CD4-positive, alpha-beta T cell treated with Interleukin-2 at 100 ng/mL for 4 hours (primary cell): ENCODE measurements at regions not wholly inside any gene's neighbourhood (a gene's known extent, or its start where the extent isn't known, plus 50 kb on each side); places are given as distances from the start of the nearest gene placed in this dataset.
"Not testable (repeated sequence)": the region's sequence is repeated elsewhere in the genome, so short reads cannot be mapped to it uniquely, and the experiment has no call there.

Source experiments
- DNase-seq: peaks from one replicate; pipeline ENCODE4 v3.0.0-alpha.2; 2020; ENCODE audit warnings: low spot score

DNA sequence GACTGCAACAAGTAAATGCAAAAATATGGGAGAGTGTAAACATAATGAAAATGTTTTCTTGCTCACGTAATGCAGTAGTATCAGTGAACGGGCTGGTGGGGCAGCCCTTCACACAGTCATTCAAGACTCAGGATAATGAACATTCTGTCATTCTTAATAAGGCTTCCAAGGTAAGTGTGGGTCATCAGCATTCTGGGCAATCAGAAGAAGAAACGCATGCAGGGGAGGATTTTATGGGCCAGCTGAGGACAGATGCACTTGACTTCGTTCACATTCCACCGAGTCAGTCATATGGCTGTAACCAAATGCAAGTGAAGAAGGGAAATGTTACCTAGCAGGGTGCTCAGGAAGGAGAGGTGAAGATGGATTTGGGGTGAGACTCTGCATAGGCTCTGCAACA is 68.0 kb upstream of the MAP9 start:
- DNase-seq, result no peak

DNA sequence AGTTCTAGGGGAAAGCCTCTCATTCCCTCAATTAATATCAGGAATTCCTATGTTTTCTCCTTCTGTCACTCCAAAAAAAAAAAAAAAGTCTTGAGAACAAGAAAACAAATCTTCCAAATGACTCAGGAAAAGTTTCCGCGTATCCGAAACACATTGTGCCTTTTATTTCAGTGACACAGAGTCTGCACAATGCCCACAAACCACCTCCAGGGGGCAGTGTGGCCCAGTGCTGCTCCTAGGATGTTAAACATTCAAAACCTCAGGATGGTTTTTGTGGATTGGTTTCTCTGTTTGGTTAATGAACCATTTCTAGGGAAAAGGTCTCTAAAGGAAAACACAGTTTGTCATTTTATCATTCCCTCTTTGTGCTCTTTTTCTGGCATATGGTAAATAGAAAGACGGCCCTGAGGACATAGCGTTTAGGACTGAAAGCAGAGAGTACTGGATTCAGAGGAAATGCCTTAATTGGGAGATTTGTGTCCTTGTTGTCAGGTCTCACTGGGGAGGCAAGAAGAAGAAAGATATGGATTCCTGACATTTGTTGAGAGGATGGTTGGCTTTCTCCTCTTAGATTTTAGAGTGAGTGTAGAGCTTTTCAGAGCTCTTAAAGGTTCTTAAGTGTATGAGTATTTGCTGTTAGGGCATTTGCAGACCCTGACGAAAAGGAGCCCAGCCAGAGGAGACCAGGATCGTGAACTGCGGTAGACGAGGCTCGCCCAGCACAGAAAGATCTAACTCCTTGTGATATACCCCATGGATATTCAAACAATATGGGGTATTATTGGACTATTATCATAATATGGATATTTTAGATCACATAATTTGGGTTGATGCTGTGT is 65.7 kb upstream of the MAP9 start:
- peak; percentile 58 for DNase-seq

DNA sequence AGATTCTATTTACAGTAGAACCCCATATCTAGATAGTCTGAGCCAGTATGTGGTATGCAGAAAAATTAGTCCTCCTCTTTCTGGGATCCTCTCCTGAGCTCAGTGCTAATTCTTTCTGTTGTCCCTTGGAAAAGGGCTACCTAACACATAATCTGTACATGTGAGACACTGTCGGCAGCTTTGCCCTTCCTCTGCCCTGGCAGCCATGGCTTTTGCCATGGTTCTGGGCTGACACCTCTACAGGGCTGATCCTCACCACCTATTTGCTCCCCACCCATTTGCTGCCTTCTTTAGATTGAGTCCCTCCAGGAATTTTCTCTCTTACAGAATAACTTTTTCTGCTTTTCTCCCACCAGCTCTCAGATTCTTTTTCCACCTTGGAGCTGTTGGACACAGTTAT is 64.7 kb upstream of the MAP9 start:
- no peak for DNase-seq

DNA sequence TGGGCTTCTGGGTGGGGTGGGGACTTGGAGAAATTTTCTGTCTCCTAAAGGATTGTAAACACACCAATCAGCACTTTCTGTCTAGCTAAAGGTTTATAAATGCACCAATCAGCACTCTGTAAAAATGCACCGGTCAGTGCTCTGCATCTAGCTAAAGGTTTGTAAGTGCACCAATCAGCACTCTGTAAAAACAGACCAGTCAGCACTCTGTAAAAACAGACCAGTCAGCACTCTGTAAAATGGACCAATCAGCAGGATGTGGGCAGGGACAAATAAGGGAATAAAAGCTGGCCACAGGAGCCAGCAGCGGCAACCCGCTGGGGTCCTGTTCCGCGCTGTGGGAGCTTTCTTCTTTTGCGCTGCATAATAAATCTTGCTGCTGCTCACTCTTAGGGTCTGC is 63.0 kb upstream of the MAP9 start:
- DNase-seq, result not testable (repeated sequence)

DNA sequence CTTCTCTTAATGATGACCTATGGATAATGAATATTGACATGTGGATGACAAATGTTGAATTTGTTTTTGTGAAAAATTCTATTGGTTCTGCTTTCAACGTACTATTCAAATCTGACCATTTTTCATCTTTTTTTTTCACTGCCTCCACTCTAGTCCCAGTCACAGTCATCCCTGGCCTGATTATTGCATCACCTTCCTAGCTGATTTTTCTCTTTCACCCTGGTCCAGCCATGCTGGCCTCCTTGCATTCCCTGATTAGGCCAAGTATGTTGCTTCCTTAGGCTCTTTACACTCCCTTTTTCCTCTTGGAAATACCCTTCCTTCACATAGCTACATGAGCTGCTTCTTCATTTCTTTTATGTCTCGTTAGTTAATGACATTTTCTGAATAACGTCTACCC is 58.1 kb upstream of the MAP9 start:
- DNase-seq, result no peak

DNA sequence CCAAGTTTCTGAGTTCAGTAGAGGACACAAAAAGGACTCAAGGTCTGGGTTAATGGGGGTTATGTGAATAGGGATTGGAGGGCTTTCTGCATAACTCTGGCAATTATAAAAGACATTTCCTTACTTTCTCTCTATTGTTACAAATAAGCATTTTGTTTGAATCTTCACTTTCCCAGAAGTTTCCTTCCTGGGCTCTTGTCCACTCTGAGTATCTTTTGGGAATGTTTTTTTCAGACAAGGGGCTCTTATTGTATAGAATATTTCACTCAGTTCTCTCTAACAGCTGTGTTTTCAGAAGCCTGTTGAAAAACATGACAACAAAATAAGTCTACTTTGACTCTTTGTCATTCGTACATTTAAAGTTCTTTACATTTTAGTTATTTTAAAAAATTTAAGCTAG is 57.6 kb upstream of the MAP9 start:
- DNase-seq, result no peak

DNA sequence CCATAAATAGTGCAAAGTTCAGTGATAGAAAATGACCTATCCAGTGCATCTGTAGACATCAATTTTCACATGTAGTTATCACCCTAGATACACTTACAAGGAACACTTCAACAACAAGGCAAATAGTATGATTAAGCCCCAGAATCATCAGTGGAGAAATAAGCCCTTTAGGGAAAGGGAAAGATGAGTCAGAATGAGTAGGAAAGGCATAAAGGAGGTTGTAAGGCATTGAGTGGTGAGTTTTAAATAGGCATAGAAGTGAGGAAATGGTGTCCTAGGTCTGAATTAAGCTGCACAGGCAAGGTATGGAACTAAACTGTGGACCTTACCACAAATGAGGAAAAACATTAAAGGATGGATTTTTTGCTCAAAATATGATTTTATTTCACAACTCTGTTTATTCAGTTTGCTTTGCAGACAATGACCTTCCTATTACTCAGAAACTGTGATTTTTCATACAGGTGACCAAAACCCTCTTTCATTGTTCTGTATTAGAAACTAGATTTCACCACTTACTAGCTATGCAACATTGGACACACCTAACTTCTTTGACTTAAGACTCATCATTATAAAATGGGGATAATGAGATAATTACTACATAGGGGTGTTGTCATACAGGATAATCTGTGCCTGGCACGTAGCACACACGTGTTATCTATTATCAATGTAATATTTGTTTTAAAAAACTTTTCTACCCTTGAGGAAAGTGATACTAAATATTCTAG is 57.0 kb upstream of the MAP9 start:
- DNase-seq, result no peak

DNA sequence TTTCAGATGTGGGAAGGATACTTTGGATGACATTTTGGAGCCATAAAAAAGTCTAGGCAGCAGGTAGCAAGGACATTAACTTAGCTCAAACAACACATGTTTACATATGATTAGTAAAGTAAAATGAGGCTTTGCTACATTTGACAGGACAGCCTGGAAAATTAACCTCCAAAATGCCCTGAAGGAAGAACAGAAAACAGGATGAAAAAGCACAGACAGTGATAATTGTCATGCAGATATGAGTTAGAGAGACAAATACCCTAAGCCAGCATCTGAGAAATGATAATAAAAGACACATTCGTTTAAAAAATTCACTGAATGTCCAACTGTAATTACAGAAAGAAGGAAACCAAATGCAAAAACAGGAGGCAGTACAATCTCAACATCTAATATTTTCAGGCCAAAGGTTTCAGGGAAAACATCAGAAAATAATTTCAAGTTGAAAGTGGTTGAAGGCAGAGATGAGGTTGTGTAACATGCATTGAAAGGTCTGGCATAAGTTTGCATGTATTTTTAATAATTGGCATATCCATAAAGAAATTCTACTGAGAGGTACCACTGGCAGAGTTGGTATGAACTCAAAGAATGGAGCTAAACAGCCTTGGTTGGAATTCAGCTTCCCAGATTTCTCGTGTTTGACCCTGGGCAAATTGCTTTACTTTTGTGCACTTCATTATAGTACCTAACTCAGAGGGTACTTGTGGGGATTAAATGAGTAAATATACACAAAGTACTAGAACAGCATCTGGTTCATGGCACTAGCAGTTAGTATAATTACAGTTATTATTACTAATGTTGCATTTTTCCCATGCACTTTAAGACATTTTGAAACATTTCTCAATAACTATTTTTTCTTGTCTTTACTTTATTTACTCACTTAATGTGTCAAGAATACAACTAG is 54.4 kb upstream of the MAP9 start:
- DNase-seq, result no peak

DNA sequence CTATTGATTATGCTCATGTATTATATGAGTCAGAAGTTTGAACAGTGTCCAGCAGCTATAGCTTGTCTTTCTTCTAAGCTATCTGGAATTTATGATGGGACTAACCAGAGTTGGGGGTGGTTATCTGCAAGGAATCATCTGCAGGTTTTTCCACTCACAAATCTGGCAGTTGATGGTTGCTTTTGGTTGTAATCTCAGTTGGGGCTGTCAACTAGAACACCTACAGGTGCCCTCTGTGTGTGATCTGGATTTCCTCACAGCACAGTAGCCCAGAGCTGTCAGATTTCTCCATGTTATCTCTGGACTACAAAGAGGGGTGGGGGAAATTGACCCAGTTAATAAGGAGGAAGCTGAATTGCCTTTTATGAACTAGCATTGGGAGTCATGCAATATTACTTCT is 51.4 kb upstream of the MAP9 start:
- DNase-seq, result no peak

DNA sequence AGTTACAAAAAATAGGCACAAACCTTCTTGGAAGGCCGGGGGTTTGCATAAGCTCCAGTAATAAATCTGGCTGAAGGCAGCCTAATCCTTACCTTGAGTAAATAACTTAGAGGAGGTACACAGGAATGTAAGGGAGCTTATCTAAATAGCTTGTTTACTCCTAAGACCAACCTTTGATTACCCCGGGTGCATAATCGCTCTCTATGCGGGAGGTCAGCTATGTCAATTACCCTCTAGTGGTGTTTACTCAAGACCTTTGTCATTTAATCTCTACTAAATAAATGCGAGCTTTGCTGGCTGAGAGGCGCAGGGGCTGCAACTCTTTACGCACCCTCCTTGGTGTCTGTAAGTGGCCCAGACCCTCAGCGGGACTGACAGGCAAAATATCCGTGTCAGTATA is 50.2 kb upstream of the MAP9 start:
- no peak for DNase-seq
